ENCODE measurements at regions not wholly inside any gene's neighbourhood (a gene's known extent, or its start where the extent isn't known, plus 50 kb on each side); places are given as distances from the start of the nearest gene placed in this dataset.
"Not testable (repeated sequence)": the region's sequence is repeated elsewhere in the genome, so short reads cannot be mapped to it uniquely, and the experiment has no call there.

DNA sequence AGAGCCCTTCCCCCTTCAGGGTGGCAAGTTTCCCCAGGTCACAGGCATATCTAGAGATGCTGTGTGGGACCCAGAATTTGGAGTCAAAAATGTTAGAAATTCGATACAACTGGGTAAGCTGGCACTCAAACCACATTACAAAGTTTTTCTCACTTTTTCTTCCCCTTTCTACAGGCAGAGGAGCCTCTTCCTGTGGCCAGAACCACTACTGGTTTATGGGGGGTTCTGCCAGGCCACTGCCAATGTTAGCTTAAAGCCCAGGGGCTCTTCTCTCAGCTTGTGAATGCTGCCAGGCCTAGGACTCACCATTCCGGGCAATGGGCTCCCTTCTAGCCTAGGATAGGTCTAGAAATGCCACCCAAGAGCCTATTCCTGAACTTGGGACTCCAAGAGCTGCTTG lies 617.9 kb upstream of the PHF14 start:
- DNase-seq: no peak

DNA sequence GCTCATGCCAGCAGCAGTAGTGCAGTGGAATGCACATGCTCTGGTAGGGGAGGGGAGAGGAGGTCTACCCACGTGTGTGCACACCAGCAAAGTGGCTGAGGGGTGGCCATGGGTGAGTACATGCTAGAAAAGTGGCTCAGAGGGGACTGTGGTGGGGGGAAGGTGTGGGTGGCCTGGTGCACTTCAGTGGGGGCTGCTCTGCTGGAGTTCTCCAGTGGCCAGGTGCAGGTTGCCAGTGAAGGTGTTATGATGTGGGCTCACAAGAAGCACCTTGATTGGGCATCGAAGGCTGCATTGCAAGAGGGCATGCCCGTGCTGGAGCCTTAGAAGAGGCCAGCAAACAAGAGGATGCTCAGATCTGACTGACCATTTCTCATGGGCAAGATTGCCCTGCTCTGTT lies 613.6 kb upstream of the PHF14 start:
- no peak for DNase-seq

DNA sequence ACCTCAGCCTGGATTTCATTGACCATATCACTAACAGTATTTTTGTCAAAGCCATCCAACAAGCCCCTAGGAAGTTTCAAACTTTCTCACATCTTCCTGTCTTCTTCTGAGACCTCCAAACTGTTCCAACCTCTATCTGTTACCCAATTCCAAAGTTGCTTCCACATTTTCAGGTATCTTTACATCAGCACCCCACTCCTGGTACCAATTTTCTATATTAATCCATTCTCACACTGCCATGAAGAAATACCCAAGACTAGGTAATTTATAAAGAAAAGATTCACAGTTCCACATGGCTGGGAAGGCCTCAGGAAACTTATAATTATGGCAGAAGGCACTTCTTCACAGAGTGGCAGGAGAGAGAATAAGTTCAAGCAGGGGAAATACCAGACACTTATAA lies 571.9 kb upstream of the PHF14 start:
- DNase-seq: no peak

DNA sequence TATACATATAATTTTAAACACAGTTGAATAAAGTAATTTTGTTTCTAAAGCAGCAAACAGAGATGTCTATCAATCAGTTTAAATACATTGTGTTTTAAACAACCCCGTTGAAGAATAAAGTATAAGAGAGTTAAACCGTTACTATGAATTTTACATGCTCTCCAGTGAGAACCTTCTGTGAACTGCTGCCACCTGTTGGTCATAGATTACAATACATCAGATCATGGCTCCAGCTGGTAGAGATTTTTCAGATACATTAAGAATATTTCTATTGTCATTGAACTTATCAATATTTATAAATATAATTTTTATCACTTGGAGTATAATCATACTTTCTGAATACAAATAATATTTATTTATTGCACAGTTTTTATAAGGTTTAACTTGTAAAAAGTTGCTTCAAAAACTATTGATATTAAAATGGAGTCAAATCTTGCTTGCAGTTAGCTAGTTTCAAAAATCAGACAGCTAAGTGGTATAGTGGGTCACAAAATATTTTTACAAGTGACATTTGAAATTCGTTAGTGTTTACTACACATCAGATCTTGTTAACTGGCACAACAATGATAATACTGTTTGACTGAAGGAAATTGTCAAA lies 561.2 kb upstream of the PHF14 start:
- no peak for DNase-seq

DNA sequence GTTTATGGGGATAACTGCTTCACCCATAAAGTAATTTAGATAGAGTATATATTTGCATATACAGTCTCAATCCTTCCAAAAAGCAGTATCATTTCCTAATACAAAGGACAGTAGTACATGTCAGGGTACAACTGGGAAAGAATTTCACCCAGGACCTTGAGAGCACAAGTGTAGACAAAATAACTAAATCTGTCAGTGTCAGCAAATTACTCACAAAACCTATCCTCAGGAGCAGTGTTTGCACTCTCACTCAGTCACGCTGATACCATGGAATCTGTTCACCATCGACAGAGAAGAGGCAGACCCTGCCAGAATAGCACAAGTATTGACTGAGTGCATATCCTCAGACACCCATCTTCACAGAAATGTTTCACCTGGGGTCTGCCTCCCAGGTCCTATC lies 554.7 kb upstream of the PHF14 start:
- DNase-seq: no peak

DNA sequence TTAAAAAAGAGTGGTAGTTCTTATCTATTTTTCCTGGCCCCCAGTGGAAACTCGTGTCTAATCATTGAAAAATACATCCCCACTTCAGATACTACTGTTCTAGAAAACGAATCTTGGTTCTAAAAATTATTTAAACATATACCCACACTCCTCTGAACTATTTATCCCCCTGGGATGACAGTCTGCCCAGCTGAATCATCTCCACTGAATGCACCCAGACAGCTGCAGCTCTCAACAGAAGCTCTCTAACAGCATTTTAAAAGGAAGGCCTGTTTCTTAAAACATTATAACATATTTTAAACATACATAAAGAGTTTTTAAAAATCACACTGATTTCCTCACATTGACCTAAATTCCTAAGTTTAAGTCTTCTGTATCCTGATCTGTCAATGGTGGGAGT lies 544.6 kb upstream of the PHF14 start:
- DNase-seq: no peak

DNA sequence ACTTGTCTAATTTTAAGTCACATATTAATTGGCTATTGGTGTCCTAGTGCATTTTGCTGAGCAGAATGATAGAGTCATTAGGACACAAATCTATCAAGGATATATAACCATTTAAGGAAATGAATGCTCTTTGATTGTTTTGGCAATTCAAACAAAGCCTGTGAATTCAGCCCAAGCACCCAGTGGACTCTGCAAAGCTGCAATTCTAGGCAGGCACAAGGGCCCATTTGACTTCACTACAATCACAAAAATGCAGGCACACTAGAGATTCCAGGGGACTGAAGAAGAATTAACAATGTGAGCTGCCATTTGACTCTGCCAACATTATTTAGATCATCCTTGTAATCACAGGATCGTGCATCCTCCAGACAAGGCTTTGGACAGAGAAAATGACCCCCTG lies 544.2 kb upstream of the PHF14 start:
- DNase-seq: no peak

DNA sequence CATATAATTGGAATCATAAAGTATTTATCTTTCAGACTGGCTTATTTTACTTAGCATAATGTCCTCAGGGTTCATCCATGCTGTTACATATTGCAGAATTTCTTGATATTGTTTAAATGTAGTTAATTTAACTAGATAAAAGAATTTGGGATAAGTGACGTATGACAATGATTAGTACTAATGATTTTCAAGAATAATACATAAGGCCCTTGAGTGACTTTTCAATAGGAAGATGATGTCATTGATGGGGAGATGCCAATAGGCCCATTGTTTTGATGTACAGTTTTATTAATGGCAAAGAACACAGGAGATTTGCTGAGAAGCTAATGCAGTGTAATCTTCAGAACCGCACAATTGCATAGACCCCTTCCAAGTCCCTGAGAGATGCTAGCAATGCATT lies 537.4 kb upstream of the PHF14 start:
- no peak for DNase-seq

DNA sequence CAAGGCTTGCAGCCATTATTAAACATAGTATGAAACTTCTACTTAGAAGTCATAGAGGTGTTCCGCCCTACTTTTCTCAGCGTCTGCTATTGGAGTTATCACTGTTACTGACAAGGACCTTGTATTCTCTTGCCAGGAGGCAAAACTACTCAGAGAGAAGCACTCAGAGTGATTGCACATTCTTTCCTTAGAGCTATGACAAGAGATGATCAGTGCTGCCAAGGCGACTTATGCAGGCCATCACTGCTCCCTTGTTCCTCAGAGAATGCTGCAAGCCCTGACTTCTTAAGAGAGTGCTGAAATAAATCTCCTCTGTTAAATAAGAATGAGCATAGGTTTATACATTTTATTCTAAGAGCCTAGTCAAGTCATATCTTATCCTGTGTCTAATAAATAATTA lies 534.6 kb upstream of the PHF14 start:
- DNase-seq: no peak

DNA sequence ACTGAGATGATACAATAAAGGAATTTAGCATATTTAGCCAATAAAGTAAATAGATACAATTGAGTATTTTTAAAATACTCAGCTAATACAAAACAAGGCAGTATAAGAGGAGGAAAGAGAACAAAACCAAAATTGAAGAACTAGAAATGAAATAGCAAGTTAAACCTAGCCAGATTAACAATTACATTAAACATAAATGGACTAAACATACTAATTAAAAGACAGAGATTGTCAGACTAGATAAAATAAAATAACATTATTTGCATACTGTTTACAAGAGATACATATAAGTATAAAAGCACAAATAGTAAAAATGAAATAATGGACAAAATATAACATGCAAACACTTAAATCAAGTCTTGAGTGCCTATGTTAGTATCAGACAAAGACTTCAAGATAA lies 517.7 kb upstream of the PHF14 start:
- no peak for DNase-seq

DNA sequence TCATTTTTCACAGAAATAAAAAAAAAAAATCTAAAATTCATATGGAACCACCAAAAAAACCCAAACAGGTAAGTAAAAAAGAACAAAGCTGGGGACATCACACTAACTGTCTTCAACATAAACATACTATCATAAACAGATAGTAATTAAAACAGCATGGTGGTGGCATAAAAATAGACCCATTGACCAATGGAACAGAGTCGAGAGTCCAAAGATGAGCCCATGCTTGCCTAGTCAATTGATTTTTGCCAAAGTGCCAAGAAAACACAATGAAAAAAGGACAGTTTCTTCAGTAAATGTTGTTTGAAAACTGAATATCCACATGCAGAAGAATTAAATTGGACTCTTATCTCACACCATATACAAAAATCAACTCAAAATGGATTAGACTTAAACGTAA lies 513.2 kb upstream of the PHF14 start:
- DNase-seq: no peak

DNA sequence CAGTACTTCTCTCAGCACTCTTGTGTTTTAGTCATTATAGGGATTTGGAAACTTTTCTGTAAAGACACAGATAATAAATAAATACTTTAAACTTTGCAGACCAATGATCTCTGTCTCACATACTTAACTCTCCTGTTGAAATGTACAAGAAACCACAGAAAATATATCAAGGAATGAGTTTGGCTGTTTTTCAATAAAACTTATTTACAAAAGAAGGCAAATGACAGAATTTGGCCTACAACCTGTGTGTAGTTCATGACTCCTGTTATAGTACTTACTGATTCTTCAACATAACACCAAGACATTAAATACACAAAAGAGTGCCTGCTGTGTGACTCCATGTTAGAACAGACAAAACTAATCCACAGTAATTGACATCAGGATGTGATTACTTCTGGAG lies 510.0 kb upstream of the PHF14 start:
- DNase-seq: no peak

DNA sequence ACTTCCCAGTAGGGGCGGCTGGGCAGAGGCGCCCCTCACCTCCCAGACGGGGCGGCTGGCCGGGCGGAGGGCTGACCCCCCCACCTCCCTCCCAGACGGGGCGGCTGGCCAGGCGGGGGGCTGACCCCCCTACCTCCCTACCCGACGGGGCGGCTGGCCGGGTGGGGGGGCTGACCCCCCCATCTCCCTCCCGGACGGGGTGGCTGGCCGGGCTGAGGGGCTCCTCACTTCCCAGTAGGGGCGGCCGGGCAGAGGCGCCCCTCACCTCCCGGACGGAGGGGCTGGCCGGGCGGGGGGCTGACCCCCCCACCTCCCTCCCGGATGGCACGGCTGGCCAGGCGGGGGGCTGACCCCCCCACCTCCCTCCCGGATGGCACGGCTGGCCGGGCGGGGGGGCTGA lies 508.1 kb upstream of the PHF14 start:
- not testable (repeated sequence) for DNase-seq

DNA sequence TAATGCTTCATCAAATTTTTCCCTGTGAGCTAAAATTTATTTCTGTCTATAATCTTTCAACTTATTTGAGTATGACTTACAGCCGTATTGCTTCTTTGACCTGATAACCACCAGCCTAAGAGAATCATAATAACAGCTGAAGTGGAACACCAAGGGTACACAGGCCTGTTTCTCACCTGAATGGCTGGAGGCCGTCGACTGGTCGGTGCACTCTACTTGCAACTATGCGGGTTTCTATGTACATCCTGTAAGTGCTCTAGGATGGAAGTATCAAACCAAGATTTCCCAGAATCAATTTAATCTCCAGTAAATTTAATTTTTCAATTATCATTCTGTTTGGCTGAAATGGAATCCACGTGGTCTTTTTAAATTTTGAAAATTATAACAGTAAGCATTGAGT lies 504.8 kb upstream of the PHF14 start:
- DNase-seq: no peak

DNA sequence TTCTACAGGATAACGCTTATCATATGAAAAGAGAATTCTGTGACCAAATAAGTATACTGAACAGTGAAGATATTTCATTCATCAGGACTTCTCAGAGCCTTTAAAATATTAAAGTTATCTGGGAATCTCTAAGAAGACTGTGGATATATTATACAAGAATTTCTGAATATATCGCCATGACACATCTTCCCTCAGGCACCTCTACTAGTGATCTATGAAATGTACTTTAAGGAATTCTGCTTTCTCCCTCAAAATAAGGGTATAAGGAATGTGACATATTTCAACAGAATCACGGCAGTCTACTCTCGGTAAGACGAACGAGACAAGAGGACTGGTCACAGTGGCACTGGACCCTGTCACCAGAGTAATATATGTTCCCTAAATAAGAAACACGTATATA lies 504.2 kb upstream of the PHF14 start:
- no peak for DNase-seq

DNA sequence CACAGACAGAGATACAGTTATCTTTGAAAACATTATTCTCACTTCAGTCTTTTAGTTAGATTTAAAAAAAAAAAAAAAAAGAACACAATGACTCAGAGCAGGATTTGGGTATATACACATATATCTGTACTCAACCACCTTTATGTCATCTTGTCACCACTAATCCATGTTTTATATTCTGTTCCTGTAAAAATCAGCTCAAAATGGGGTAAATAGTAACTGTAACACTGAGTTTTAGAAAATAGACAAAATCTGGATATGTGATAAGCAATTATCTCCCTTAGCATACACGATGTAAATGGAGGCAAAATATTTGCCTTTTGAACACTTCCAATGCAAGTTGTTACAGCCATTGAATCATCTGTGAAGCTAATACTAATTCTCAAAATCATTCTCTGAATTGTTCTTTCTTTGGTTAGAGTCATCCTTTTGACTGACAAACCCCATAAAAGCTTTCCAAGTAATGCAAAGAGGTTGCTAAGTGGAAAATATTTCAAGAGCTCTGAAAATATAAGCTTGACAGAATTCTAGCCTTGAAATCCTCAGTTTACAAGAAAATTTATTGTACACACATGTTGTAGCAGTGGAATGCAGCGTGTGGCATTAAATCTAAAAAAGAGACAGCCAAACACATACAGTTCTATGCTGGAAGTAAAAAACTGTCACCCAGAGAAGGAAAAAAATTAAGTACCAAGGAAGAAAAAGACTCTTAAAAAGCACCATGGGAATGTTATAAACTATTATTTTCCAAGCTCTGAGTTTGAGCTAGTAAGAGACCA lies 502.2 kb upstream of the PHF14 start:
- DNase-seq: no peak

DNA sequence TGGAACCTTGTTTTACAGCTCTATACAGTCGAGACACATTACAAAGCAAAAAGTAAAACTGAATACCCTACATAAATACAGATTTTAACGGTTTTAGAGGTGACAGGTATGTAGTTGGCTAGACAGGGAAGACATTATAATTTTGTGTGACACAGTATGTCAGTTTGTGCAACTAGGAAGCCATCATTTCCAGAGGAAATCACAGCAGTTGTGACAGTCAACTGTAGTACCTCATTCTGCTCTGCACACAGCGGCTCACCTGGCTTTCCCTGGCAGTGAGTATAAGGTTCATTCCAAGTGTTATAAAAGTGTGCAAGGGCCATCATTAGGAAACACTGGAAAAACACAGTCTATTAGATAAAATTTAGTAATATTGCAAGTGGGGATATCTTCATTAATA lies 501.6 kb upstream of the PHF14 start:
- no peak for DNase-seq

DNA sequence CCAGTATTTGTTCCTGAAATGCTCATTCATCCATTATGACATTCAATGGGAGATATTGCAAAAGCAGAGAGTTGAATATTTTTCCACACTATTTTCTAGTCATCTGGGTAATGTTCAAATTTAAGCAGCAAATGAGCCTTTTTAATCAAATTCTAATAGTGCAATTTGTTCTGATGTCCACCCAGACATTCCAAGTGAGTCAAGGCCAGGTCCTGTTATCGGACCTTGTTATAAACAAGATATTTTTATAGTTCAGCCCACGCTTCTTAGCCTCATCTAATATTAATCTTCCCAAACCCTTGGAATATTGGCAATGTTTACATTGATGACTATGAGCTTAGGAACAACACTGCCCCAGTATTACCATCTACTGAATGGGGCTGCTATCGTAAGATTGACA lies 500.1 kb upstream of the PHF14 start:
- DNase-seq: no peak

DNA sequence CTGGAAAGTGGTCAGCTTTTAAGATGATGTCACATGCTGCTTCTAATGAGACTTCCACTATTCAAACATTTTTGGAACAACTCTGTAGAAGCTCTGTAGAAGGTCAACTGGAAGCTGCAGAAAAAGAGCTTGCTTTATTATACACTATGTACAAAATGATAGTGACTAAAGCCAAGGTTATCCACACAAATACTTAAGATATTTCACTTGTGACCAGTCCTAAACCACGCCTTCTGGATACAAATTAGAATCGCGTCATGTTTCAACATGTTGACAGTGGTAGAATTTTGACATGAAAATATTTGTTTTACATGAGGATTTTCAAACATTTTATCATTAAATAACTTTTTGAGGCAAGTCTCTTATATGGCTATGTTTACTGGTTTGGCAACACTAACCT lies 499.6 kb upstream of the PHF14 start:
- DNase-seq: no peak

DNA sequence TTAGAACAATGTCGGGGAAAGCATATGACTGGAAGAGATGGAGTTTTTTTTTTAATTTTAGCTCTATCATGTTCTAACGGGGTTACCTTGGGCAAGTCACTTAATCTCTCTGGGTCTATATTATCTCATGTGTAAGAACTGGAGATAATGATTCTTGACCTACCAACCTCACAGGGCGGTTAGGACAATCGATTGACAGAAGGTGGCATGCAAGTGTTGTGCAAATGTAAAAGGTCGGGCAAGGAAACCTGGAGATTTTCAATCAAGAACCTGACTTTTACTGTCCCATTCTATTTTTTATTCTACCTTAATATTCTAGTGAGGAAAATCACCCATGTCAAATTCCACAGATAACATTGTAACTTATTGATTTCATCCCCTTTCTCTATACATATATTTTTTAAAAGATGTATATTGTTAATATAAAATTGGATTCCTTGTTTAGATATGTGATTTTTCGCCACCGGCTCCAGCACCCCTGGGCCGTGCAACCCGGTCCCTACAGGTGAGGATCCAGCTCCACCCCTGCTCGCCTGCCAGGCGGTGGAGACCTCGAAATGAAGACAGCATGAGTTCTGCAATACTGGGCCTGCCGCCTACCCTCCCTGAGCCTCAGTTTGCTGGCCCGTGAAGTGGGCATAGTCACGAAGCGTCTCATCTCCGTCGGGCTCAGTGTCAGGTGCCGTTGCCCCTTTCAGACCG lies 497.6 kb upstream of the PHF14 start:
- DNase-seq: no peak

DNA sequence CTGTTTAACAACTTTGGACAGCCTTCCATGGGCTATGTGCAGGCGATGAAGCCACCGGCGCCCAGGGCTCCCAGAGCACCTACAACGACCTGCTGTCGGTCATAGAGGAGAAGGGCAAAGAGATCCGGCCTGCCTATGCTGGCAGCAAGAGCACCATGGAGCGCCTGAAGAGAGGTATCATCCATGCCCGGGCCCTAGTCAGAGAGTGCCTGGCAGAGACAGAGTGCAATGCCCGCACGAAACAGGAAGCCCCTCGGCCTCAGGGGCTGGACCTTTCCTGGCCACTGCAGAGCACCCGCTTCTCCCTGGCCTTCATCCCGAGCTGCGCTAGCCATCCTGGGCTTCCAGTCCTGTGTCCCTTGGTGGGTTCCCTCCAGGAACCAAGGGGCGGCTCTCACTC lies 497.0 kb upstream of the PHF14 start:
- no peak for DNase-seq

DNA sequence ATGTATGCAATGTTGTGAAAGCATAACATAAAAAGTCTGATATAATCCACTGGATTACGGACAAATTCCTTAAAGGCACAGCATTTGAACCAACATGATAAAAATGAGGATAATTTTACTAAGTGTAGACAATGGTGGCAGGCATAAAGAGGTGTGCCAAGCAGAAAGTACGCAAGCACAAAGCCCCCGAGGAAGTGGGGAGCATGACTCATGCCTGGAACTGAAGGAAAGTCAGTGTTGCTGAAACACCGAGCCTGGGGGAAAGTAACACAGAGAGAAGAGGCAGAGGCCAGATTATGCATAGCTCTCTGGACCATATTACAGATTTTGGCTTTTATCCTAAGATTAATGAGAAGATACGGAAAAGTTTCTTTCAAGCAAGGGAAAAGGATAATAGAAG lies 490.0 kb upstream of the PHF14 start:
- DNase-seq: no peak

DNA sequence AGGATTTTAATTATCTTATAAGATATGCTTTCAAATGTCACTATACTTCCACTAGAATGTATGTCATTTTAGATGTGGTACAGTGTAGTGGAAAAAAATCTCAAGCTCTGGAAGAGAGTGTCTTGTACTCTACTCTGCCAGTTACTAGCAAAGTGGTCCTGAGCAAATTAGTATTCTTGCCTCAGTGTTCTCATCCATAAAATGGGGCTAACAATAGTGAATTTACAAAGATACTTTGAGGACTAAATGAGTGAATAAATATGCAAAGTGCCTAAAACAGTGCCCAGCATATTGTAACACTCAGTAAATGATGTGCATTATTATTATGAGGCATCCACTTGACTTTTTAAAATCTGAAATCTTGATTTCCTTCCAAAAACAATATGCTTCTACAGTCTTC lies 488.9 kb upstream of the PHF14 start:
- no peak for DNase-seq

DNA sequence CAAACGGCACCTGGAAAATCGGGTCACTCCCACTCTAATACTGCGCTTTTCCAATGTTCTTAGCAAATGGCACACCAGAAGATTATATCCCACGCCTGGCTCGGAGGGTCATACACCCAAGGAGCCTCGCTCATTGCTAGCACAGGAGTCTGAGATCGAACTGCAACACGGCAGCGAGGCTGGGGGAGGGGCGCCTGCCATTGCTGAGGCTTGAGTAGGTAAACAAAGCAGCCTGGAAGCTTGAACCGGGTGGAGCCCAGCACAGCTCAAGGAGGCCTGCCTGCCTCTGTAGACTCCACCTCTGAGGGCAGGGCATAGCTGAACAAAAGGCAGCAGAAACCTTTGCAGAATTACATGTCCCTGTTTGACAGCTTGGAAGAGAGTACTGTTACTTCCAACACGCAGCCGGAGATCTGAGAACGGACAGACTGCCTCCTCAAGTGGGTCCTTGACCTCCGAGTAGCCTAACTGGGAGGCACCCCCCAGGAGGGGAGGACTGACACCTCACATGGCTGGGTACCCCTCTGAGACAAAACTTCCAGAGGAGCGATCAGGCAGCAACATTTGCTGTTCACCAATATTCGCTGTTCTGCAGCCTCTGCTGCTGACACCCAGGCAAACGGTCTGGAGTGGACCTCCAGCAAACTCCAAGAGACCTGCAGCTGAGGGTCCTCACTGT lies 472.3 kb upstream of the PHF14 start:
- DNase-seq: not testable (repeated sequence)
